ENCODE measurements at regions not wholly inside any gene's neighbourhood (a gene's known extent, or its start where the extent isn't known, plus 50 kb on each side); places are given as distances from the start of the nearest gene placed in this dataset.

DNA sequence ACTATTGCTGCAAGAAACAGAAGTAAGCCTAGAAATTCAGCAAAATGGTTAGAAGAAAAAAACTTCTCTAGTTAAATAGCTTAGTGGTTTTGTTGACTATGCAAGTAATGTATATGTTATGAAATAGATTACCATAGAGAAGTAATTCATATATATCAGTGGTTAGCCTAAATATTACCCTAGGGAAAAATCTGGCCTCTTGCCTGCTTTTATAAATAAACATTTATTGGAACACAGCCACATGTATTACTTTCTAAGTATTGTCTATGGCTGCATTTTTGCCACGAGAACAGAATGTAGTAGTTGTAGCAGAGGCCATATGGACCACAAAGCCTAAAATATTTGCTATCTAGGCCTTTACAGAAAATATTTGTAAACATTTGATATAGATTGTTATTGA lies 1471.7 kb upstream of the PRR20A start:
- DNase-seq (ENCODE audit: low read depth) = no peak

DNA sequence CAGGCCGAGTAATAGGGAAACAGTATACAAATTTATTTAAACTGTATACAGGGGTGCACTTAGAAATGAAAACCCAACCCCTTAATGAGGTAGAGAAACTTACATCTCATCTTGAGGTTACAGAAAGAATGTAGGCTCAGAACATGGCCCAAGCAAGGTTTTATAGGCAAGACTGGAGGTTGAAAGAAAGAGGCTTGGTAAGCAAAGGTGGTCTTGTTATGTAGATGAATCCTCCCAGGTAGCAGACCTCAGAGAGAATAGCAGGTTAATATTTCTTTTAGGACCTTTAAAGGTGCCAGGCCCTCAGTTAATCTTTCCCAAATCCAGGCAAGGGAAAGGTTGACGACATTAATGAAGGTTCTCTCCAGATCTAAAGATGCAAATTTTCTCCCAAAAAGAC lies 1466.8 kb upstream of the PRR20A start:
- DNase-seq (ENCODE audit: low read depth) = no peak

DNA sequence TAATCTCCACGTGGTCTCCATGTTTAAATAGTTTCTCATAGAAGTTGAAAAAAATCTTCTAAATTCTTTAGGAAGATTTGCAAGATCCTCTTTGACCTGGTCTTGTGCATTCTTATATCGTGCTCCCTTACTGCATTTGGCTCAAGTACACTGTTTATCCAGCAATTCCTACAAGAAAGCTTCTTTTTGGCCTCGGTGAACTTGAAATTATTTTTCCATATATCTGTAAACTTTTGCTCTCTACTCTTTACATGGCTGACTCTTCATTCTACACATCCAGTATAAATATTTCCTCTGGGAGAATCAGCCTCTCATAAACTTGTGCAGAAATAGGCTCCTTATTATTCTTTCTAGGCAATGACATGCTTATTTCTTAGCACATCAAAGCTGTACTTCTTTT lies 1457.9 kb upstream of the PRR20A start:
- no peak for DNase-seq (ENCODE audit: low read depth)

DNA sequence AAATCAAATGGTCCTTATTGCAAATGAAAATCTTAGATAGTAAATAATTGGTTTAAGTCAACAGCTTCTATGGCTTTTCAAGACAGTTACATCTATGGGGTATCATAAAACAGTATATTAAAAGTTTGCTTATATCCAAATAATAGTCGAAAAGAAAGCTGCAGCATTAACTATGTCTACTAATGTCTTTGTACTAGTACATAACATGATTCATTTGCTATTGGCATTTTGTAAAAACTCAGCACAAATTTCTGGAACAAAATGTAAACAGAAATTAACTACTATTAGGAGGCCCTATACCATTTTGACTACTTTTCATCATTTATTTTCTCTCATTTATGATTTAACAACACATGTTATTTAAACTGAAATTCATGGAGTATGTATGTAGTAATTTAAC lies 1435.2 kb upstream of the PRR20A start:
- no peak for DNase-seq (ENCODE audit: low read depth)

DNA sequence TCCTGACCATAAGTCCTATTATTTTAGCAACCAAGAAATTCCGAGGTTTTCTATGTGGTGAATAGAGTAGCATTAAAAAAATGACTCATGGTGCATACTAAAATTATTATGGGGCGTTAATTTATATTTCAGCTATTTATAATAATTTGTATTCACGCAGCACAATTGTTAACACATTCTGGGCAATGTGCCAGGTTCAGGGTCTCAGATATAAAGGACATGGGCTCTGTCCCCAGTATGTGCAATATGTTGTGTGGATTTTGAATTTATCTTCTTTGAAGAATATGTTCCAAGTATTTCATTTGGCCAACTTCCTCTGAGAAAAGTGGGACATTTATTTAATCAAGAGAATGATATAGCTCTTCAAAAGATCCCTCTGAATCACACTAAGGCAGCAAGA lies 1434.7 kb upstream of the PRR20A start:
- no peak for DNase-seq (ENCODE audit: low read depth)

DNA sequence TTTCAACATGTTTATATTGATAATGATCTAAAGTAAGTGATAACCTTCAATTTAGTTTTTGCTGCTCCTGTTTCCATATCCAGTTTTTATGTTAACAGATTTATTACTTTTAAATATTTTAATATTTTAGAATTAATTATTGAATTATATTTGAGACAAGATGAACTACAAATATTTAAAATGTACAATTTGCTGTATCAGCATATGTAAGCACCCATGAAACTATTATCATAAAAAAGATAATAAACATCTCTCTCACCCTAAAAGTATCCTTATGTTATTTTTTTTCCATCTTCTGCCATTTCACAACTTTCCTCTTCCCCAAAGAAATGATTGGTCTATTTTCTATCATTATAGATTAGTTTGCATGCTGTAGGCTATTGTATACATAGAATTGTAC lies 1426.6 kb upstream of the PRR20A start:
- DNase-seq (ENCODE audit: low read depth) = no peak

DNA sequence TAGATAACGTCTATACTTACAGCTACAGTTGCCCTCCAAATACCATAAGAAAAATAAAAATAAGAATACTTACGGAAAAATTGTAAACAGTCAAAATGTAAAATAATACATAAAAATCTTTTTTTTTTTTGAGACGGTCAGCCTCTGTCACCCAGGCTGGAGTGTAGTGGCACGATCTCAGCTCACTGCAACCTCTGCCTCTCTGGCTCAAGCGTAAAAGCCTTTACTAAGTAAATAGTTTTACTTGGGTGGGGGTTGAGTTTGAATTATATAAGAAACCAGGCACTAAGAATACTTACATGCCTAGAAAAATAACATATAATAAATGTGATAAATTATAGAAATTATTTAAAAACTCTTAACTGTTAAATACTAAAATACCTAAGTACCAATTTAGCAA lies 1413.0 kb upstream of the PRR20A start:
- no peak for DNase-seq (ENCODE audit: low read depth)

DNA sequence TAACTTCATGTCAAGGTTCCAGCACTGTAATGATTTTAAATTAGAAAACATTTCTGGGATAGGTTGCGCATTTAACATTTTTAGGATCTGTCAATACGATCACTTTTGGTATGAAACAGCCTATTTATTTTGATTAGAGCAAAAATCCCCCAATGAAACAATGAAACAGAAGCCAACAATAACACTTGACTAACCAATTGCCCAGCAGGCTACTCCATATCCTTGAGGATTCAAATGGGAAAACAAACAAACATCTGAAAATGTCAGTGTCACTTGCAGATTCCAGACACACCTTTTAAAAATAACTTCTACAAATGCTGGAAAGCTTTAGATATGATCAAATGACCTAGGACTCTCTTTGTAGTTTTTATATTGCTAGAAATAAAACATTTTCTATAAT lies 1412.5 kb upstream of the PRR20A start:
- DNase-seq (ENCODE audit: low read depth) = no peak

DNA sequence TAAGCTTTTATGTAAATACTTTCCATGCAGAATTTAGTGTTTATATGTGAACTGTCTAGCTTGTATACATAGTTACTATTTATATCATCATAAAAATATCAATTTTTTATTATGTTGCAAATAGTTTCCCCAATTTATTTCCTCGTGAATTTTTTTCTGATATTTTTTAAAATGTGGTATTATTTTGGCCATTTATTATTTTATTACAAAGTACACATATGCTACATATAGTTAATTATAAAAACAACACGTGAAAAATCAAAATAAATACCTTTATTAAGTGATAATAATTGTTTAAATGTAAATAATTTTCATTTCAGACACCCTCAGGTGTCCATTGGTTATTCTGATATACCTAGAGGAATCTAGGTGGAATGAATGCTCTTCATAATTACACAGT lies 1394.9 kb upstream of the PRR20A start:
- DNase-seq (ENCODE audit: low read depth) = no peak

DNA sequence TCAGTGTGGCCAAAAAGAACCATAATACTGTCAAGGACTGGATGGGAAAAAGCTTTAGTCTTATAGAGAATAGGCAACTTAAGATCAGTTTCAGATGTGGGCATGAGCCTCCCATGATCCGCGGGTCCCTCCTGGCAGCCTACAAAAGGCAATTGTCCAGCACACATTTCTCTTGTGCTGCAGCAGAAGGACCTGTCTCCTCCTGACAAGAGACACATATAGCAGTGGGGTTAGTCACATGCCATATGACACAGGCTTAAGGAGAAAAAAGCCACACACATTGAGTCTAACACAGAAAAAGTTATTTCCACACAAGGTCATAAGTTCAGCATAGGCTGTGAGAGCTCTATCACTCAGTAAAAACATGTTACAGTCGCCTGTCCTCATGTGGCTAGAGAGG lies 1378.7 kb upstream of the PRR20A start:
- DNase-seq (ENCODE audit: low read depth) = no peak

DNA sequence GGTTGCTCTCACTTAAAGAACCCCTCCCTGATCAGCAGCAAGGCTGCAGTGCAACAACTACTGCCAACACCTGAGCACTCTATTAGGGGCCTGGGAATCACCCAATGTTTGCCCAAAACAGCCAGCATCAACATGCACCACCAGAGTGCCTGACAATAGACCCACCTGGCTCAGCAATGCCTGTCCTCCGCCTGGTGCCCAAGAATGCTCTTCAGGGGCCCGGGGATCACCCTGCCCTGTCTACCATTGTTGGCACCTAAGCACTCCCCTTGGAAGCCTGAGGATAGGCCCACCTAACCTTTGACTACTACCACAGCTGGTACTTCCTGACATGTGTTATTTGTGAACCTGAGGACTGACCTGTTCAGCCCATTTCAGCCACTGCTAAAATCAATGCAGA lies 1363.1 kb upstream of the PRR20A start:
- no peak for DNase-seq (ENCODE audit: low read depth)

DNA sequence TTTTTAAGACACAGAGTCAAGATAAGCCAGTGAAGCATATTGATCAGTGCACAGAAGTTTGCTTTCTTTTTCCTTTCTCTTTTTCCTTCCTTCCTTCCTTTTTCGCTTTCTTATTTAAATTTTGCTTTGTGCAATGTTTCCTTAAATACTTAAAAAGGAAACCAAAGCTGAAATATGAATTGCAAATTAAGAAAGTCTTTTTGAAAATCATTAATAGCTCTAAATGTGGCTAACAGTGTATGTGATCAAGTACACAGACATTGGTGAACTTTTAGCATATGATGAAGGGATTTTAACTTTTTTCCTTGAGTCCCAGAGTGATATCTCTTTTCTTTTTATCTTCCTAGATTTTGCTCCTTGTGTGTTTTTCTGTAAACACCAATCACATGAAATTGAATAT lies 1356.9 kb upstream of the PRR20A start:
- no peak for DNase-seq (ENCODE audit: low read depth)

DNA sequence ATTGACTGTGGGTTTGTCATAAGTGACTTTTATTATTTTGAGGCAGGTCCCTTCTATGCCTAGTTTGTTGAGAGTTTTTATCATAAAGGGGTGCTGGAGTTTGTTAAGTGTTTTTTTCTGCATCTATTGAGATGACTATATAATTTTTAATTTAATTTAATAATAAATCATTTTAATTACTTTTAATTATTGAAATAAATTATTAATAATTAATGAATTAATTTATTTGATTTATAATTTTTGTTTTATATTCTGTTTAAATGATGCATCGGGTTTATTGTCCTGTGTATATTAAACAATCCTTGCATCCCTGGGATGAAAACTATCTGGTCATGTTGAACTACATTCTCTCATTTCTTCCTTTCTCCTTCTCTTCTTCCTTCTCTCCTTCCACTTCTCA lies 1352.2 kb upstream of the PRR20A start:
- no peak for DNase-seq (ENCODE audit: low read depth)

DNA sequence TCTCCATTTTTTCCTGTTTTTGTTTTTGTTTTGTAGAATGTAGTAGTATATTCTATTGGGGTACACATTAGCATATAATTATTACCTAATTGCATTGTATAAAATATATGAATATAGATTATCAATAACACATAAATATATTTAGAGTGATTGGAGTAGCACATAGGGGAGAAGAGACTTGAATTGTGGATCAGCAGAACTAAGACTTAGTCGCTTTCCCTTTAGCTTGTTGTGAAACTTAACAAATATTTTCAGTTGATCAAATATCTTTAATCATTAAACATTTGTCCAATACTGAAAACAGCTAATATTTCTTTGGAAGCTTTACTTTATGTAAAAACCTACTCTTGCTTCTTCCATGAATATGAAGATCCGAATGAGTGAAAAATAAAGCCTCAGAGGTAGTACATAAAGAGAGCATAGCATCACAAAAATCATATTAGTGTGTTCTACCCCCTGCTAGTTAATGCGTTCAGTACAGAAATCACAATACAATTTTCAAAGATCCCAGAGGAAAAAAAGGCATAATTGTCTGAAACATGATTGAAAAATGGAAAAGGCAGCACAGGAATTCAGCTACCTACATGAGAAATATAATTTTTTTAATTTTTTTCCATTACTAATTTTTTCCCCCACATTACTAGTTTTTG lies 1348.0 kb upstream of the PRR20A start:
- DNase-seq (ENCODE audit: low read depth) = no peak

DNA sequence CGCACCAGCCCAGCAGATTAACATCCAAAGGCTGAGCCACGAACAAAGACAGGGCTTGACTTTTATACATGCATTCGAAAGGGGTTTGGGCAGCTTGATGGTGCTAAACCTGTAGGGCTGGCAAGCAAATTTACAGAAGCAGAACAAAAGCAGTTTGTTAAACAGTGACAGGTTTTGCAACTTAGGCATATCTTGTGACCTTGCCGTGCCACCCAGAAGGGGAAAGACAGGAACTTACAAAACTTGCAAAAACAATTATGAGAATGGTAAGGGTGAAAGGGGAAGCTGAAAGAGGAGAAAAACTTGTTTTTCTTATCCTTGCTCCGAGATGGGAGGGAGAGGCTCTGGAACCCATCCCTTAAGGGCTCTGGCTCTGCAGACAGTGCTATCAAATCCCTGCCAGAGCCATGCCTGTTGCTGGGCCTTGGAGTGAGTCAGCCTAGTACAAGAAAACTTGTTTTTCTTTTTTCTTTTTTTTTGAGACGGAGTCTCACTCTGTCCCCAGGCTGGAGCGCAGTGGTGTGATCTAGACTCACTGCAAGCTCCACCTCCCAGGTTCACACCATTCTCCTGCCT lies 1325.2 kb upstream of the PRR20A start:
- DNase-seq (ENCODE audit: low read depth) = no peak

DNA sequence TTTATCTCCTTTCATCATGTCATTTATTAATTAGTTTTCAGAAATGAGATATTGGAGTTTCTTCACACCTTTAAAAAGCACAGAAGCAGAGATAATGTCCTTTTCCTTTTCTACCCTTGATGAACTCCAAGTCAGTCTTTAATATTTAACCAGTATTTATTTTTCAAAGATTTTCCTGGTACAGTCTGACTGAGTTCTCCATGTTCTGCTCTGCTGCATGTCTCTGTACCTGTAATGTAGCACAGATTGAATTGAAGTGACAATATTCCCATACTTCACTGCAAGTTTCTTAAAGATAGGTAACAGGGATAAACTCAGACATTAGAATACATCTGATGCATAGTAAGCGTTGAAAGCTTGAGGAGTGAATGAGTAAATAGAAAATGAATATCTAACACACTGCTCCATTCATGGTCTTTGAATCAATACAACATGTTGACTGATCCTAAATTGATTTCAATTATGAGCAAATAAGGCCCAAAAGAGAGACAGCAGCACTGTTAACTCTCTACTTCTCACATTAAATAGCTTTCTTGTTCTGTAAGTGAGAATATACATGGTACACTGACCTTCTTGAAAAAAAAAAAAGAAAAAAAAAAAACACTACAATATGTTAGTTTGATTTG lies 1323.6 kb upstream of the PRR20A start:
- no peak for DNase-seq (ENCODE audit: low read depth)

DNA sequence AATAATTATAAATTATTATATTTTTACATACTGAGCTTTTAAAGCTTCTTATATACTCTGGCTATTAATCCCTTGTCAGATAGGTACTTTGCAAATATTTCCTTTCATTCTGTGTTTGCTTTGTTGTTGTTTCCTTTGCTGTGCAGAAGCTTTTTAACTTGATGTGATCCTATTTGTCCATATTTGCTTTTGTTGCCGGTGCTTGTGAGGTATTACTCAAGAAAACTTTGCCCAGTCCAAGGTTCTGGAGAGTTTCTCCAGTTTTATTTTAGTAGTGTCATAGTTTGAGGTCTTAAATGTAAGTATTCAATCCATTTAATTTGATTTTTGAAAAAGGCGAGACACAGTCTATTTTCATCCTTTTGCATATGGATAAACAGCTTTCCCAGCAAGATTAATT lies 1319.9 kb upstream of the PRR20A start:
- DNase-seq (ENCODE audit: low read depth) = no peak

DNA sequence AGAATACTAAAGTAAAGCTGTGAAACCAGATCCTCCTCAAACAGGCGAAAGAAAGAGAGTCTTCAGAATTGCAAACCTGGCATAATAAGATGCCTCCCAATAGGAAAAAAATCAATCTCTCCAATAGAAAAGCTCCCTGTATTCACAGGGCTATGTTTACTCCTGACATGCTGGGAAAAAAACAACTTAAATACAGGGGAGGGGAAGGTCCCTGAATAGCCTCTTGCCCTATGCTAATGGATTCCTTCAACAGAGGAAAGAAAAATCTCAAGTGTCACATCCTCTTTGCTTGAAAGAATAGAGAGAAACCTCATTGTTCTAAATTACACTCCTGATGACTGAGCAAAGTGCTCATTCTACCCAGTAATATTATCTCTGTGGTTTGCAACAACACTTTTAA lies 1271.1 kb upstream of the PRR20A start:
- no peak for DNase-seq (ENCODE audit: low read depth)

DNA sequence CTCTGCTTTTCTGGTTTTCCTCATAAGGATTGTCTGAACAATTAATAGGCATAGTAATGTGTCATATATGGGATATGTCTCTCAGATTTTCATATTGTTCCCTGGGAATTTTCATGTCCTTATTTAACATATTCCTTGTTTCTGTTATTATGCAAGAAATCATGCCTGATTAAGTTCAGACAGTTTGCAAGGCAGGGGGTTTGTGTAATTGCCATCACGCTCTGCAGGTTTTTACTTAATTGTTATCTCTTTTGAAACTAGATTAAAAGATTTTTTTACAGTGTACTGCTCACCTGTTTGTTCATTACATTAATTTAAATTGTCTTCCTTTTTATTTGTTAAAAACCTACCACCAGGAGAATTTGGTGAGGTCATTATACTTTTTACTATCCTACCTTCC lies 1253.2 kb upstream of the PRR20A start:
- DNase-seq (ENCODE audit: low read depth) = no peak

DNA sequence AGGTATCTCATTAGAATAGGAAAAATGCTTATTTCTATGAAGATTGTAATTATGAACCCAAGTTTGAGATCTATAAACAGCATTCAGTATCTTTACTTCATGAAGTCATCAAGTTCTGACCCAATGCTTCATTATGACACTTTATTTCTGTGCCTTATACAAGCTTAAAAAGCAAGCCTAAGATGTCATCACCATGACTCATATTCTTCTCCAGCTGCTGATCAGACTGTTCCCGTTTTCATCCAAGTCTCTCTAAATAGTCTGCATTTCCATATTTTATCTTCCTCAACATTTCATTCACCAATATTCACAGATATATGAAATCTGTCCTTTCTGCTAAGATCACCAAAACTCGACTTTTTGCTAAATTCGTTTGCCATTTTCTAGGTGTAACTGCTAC lies 1247.2 kb upstream of the PRR20A start:
- DNase-seq (ENCODE audit: low read depth) = no peak

DNA sequence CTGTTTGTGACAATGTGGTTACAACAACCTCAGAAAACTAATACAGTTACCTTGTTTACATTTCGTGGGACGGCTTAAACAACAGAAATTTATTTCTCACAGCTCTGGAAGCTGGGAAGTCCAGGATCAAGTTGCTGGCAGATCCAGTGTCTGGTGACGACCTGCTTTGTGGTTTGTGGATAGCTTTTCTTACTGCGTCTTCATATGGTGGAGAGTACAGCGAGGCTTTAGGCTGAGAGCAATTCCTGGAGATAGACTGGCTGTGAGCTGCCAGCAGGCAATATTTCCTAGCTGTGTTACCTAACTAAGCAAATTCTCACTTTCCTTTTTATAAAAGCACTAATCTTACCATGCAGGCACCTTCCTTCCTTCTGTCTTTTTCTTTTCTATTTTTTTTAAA lies 1203.5 kb upstream of the PRR20A start:
- DNase-seq (ENCODE audit: low read depth) = no peak

DNA sequence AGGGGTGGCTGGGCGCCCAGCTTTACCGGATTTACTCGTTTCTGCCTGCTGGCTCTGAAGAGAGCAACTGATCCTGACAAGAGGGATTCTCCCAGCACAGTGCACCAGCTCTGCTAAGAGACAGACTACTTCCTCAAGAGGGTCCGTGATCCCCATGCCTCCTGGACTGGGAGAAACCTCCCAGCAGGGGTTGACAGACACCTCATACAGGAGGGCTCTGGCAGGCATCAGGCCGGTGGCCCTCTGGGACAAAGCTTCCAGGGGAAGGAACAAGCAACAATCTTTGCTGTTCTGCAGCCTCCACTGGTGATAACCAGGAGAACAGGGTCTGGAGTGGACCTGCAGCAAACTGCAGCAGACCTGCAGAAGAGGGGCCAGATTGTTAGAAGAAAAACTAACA lies 1192.5 kb upstream of the PRR20A start:
- no peak for DNase-seq (ENCODE audit: low read depth)

DNA sequence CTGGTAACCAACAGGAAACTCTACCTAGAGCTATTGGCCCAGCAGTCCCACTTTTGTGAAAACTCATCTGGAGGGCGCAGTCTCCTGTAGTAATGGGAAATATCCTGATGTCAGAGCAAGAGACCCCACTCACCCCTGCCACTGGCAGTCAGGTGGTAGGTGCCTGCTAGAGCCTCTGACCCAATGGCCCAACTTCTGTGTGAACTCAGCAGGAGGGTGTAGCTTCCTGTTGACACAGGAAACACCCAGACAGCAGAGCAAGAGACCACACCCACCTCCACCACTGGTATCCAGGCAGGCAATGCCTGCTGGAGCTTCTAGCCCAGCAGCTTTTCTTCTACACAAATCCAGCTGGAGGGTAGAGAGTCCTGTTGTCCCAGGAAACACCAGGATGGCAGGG lies 1176.8 kb upstream of the PRR20A start:
- no peak for DNase-seq (ENCODE audit: low read depth)

DNA sequence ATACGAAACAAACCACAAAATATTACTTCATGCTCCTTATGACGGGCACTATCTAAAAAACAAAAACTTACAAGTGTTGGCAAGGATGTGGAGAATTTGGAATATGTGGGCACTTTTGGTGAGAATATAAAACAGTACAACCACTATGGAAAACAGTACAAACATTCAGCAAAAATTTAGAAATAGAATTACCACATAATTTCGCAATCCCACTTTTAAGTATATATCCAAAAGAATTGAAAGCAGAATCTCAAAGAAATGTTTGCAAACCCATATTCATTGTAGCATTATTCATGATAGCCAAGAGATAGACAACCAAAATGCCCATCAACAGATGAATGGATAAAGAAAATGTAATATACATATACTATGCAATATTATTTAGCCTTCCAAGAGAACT lies 1173.7 kb upstream of the PRR20A start:
- no peak for DNase-seq (ENCODE audit: low read depth)
